GM12878 (cell line): ENCODE measurements at regions not wholly inside any gene's neighbourhood (a gene's known extent, or its start where the extent isn't known, plus 50 kb on each side); places are given as distances from the start of the nearest gene placed in this dataset.

Source experiments
- BMI1 ChIP-seq: fragments of 450-650 bp; IDR thresholded peaks from 2 replicates; pipeline ENCODE4 v1.6.1; 2016; ENCODE audit warnings: mild to moderate bottlenecking, moderate library complexity, borderline replicate concordance
- GATAD2B ChIP-seq: fragments of 450-650 bp; conservative IDR thresholded peaks from 2 replicates; pipeline ENCODE4 v1.6.1; 2017; ENCODE audit warnings: low read depth, mild to moderate bottlenecking, moderate library complexity
- JUND ChIP-seq: IDR thresholded peaks from 2 replicates; pipeline ENCODE4 v1.6.1; 2012; ENCODE audit warnings: low read depth, mild to moderate bottlenecking, low read length, improper control_type of control experiment, moderate library complexity
- KDM1A ChIP-seq: fragments of 200-600 bp; sonication (generic); IDR thresholded peaks from 2 replicates; pipeline ENCODE4 v1.6.1; 2016; ENCODE audit warnings: borderline replicate concordance
- NFYB ChIP-seq: IDR thresholded peaks from 2 replicates; pipeline ENCODE4 v1.6.1; 2011; ENCODE audit warnings: low read depth, mild to moderate bottlenecking, low read length, improper control_type of control experiment, moderate library complexity; ENCODE audit not compliant: insufficient read depth
- POLR2A ChIP-seq: IDR thresholded peaks from 2 replicates; pipeline ENCODE4 v1.6.1; 2011; ENCODE audit warnings: low read depth, mild to moderate bottlenecking, low read length
- SUPT20H ChIP-seq: IDR thresholded peaks from 2 replicates; pipeline ENCODE4 v1.6.1; 2011; ENCODE audit warnings: low read depth, mild to moderate bottlenecking, low read length, moderate library complexity, borderline replicate concordance; ENCODE audit not compliant: control insufficient read depth
- WRNIP1 ChIP-seq: IDR thresholded peaks from 2 replicates; pipeline ENCODE4 v1.6.1; 2011; ENCODE audit warnings: low read depth, low read length, improper control_type of control experiment, borderline replicate concordance
- ZNF274 ChIP-seq: IDR thresholded peaks from one replicate; pipeline ENCODE4 v1.8.0; 2011; ENCODE audit not compliant: insufficient read length, insufficient read depth
- ZNF384 ChIP-seq: IDR thresholded peaks from 2 replicates; pipeline ENCODE4 v1.6.1; 2012; ENCODE audit warnings: low read depth, mild to moderate bottlenecking, low read length, improper control_type of control experiment, borderline replicate concordance
- TF ChIP-seq, protein P1 (sequence below), 3 experiments: IDR thresholded peaks in 2 of 3; conservative IDR thresholded peaks in 1 of 3; 2 replicates each; pipeline ENCODE4 v1.5.1; 2011; ENCODE audit warnings: low read depth in 3 of 3, low read length in 3 of 3, mild to moderate bottlenecking in 3 of 3, control low read depth in 2 of 3, moderate library complexity in 2 of 3, inconsistent platforms in 1 of 3, mixed read lengths in 1 of 3; ENCODE audit not compliant: control insufficient read depth in 2 of 3, insufficient read depth in 1 of 3; ENCODE audit errors: extremely low read depth in 1 of 3
- TF ChIP-seq, protein P2 (sequence below): IDR thresholded peaks from 2 replicates; pipeline ENCODE4 v1.6.1; 2011; ENCODE audit warnings: low read depth, low read length, improper control_type of control experiment, borderline replicate concordance

DNA sequence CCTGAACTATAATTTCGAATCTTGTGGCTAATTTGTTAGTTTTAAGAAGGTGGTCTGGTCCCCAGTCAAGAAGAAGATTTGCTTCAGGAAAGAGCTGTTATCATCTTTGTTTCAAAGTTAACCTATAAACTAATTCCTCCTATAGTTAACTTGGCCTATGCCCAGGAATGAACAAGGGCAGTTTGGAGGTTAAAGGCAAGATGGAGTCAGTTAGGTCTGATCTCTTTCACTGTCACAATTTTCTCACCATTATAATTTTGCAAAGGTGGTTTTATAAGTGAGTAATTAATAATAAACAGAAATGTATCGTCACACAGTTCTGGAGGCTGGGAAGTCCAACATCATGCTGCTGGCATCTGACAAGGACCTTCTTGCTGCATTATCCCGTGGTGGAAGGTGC lies 238.6 kb downstream of the PIK3R1 start:
- TF ChIP-seq ZNF384 (no peak), BMI1 (no peak), GATAD2B (no peak), POLR2A (no peak), SUPT20H (no peak), KDM1A (no peak), WRNIP1 (no peak), JUND (no peak), NFYB (no peak), ZNF274 (no peak)
- TF ChIP-seq, protein P1, sequence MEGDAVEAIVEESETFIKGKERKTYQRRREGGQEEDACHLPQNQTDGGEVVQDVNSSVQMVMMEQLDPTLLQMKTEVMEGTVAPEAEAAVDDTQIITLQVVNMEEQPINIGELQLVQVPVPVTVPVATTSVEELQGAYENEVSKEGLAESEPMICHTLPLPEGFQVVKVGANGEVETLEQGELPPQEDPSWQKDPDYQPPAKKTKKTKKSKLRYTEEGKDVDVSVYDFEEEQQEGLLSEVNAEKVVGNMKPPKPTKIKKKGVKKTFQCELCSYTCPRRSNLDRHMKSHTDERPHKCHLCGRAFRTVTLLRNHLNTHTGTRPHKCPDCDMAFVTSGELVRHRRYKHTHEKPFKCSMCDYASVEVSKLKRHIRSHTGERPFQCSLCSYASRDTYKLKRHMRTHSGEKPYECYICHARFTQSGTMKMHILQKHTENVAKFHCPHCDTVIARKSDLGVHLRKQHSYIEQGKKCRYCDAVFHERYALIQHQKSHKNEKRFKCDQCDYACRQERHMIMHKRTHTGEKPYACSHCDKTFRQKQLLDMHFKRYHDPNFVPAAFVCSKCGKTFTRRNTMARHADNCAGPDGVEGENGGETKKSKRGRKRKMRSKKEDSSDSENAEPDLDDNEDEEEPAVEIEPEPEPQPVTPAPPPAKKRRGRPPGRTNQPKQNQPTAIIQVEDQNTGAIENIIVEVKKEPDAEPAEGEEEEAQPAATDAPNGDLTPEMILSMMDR (IDR thresholded peaks at IDR 0.05 in 2 of 3, conservative IDR thresholded peaks at IDR 0.05 in 1 of 3; ENCODE audit: control insufficient read depth in 2 of 3, extremely low read depth in 1 of 3, insufficient read depth in 1 of 3, low read depth in 3 of 3, low read length in 3 of 3): no peak
- TF ChIP-seq, protein P2, sequence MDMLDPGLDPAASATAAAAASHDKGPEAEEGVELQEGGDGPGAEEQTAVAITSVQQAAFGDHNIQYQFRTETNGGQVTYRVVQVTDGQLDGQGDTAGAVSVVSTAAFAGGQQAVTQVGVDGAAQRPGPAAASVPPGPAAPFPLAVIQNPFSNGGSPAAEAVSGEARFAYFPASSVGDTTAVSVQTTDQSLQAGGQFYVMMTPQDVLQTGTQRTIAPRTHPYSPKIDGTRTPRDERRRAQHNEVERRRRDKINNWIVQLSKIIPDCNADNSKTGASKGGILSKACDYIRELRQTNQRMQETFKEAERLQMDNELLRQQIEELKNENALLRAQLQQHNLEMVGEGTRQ: no peak
